HCT116 (cell line): ENCODE measurements at regions not wholly inside any gene's neighbourhood (a gene's known extent, or its start where the extent isn't known, plus 50 kb on each side); places are given as distances from the start of the nearest gene placed in this dataset.

Experiments used
- ATAC-seq: fragments of 200-7000 bp; cut with Tn5 transposase; 2 replicates; pipeline ENCODE4 v1.9.1; 2020; ENCODE audit warnings: mild to moderate bottlenecking, moderate library complexity
- BruUV-seq: library from RNA; stranded (reverse); fragments of 400-500 nt; replicated peaks from 2 replicates; lab custom pipeline; 2021; lab: Mats Ljungman, UMichigan
- CTCF ChIA-PET: fragments of 300-600 bp; sonication (Branson Sonifier 250); formaldehyde crosslinking; loops from one replicate; lab custom pipeline; 2021; ENCODE audit warnings: antibody characterized with exemption; lab: Charles Lee
- POLR2A ChIA-PET: fragments of 300-600, 350-600 bp; sonication (Branson Sonifier 250); formaldehyde crosslinking; loops from one replicate; lab custom pipeline; 2021; ENCODE audit warnings: antibody characterized with exemption; lab: Charles Lee
- RAD21 ChIA-PET, 2 experiments: fragments of 300-600 bp; sonication (Branson Sonifier 250); formaldehyde crosslinking; loops; one replicate each; lab custom pipeline; 2023; ENCODE audit warnings: low total read pairs in 2 of 2; ENCODE audit not compliant: uncharacterized antibody in 2 of 2, unreplicated experiment in 2 of 2, low non-redundant PET in 1 of 2; lab: Charles Lee
- DNase-seq: peaks from one replicate; pipeline ENCODE4 v3.0.0-alpha.2; 2010; ENCODE audit warnings: low read depth, low spot score
- H2AFZ ChIP-seq: fragments of 200-600 bp; shearing (Covaris generic), sonication (generic); 2 replicates; pipeline ENCODE4 v1.6.1; 2017; ENCODE audit warnings: low read depth, mixed run types, mixed read lengths, antibody characterized with exemption, low read length; ENCODE audit not compliant: poor library complexity, severe bottlenecking
- H3K27ac ChIP-seq: 2 replicates; pipeline ENCODE4 v1.5.1; 2012; ENCODE audit warnings: low read depth, low read length
- H3K27me3 ChIP-seq: fragments of 200-600 bp; sonication (generic); 2 replicates; pipeline ENCODE4 v1.6.1; 2016; ENCODE audit warnings: mixed run types, low read length, mixed read lengths; ENCODE audit not compliant: insufficient read depth
- H3K36me3 ChIP-seq, 2 experiments: fragments of 200-500 bp in 1 of 2; fragments of 200-600 bp in 1 of 2; sonication (Bioruptor generic) in 1 of 2; sonication (generic) in 1 of 2; 2 replicates each; pipeline versions ENCODE4 v1.5.1 to v1.6.1; 2014 to 2016; ENCODE audit warnings: low read length in 2 of 2, inconsistent platforms in 1 of 2, mixed read lengths in 1 of 2, mixed run types in 1 of 2; ENCODE audit not compliant: insufficient read depth in 2 of 2, control insufficient read depth in 1 of 2
- H3K4me1 ChIP-seq, 2 experiments: fragments of 200-600 bp in 1 of 2; sonication (generic) in 1 of 2; 2 replicates each; pipeline versions ENCODE4 v1.5.1 to v1.6.1; 2012 to 2017; ENCODE audit warnings: low read length in 2 of 2, inconsistent platforms in 1 of 2, mild to moderate bottlenecking in 1 of 2, mixed read lengths in 1 of 2, mixed run types in 1 of 2, moderate library complexity in 1 of 2; ENCODE audit not compliant: insufficient read depth in 2 of 2, control insufficient read depth in 1 of 2
- H3K4me2 ChIP-seq: fragments of 200-600 bp; sonication (generic); 2 replicates; pipeline ENCODE4 v1.6.1; 2017; ENCODE audit warnings: mixed run types, low read length, mixed read lengths
- H3K4me3 ChIP-seq, 2 experiments: fragments of 200-600 bp in 1 of 2; sonication (generic) in 1 of 2; replicated peaks in 1 of 2; 2 replicates each; pipeline ENCODE4 v1.5.1; 2011 to 2016; ENCODE audit warnings: low read length in 2 of 2, control low read depth in 1 of 2, low read depth in 1 of 2, mild to moderate bottlenecking in 1 of 2, mixed read lengths in 1 of 2, mixed run types in 1 of 2
- H3K79me2 ChIP-seq: fragments of 200-600 bp; sonication (generic); 2 replicates; pipeline ENCODE4 v1.6.1; 2017; ENCODE audit warnings: mild to moderate bottlenecking, mixed run types, low read length, moderate library complexity, mixed read lengths; ENCODE audit not compliant: insufficient read depth
- H3K9ac ChIP-seq: fragments of 200-600 bp; sonication (generic); 2 replicates; pipeline ENCODE4 v1.6.1; 2016; ENCODE audit warnings: low read length, mixed read lengths
- H3K9me2 ChIP-seq: fragments of 200-600 bp; sonication (generic), shearing (Covaris generic); 2 replicates; pipeline ENCODE4 v1.6.1; 2017; ENCODE audit warnings: mixed run types, mild to moderate bottlenecking, moderate library complexity; ENCODE audit not compliant: insufficient read depth
- H3K9me3 ChIP-seq, 2 experiments: fragments of 200-500 bp in 1 of 2; fragments of 200-600 bp in 1 of 2; sonication (Bioruptor generic) in 1 of 2; sonication (generic) in 1 of 2; 2 replicates each; pipeline ENCODE4 v1.6.1; 2014 to 2017; ENCODE audit warnings: low read length in 2 of 2, mixed read lengths in 2 of 2, inconsistent platforms in 1 of 2, low read depth in 1 of 2, mild to moderate bottlenecking in 1 of 2, mixed run types in 1 of 2, moderate library complexity in 1 of 2; ENCODE audit not compliant: control insufficient read depth in 1 of 2, insufficient read depth in 1 of 2
- H4K20me1 ChIP-seq: fragments of 200-600 bp; sonication (generic), shearing (Covaris generic); 2 replicates; pipeline ENCODE4 v1.6.1; 2017; ENCODE audit warnings: mixed run types, mild to moderate bottlenecking, moderate library complexity; ENCODE audit not compliant: insufficient read depth
- CBX3 ChIP-seq: IDR thresholded peaks from 2 replicates; pipeline ENCODE4 v1.6.1; 2012; ENCODE audit warnings: low read depth
- CEBPB ChIP-seq: IDR thresholded peaks from 2 replicates; pipeline ENCODE4 v1.6.1; 2012; ENCODE audit warnings: low read depth
- EGR1 ChIP-seq: IDR thresholded peaks from 2 replicates; pipeline ENCODE4 v1.6.1; 2012; ENCODE audit warnings: low read depth
- EZH2phosphoT487 ChIP-seq: fragments of 200-600 bp; IDR thresholded peaks from 2 replicates; pipeline ENCODE4 v1.6.1; 2018; ENCODE audit warnings: antibody characterized with exemption, borderline replicate concordance
- JUND ChIP-seq: IDR thresholded peaks from 2 replicates; pipeline ENCODE4 v1.6.1; 2012
- POLR2A ChIP-seq: IDR thresholded peaks from 2 replicates; pipeline ENCODE4 v1.7.0; 2011; ENCODE audit warnings: borderline replicate concordance; ENCODE audit not compliant: insufficient read depth, insufficient read length; ENCODE audit errors: extremely low read depth
- SP1 ChIP-seq: IDR thresholded peaks from 2 replicates; pipeline ENCODE4 v1.6.1; 2012; ENCODE audit warnings: low read depth
- SRF ChIP-seq: IDR thresholded peaks from 2 replicates; pipeline ENCODE4 v1.6.1; 2012; ENCODE audit warnings: low read depth
- ZNF274 ChIP-seq: fragments of 200-500 bp; sonication (Bioruptor generic); IDR thresholded peaks from 2 replicates; pipeline ENCODE4 v1.6.1; 2014; ENCODE audit warnings: mild to moderate bottlenecking, low read depth, low read length, inconsistent platforms
- intact Hi-C: fragments of 100-400 bp; cut with micrococcal nuclease; formaldehyde crosslinking; loops from 2 replicates; pipeline ENCODE4 v1.10.0; 2022
- TF ChIP-seq, protein P1 (sequence below): IDR thresholded peaks from 2 replicates; pipeline ENCODE4 v1.6.1; 2012
- TF ChIP-seq, protein P2 (sequence below): IDR thresholded peaks from 2 replicates; pipeline ENCODE4 v1.6.1; 2012

DNA sequence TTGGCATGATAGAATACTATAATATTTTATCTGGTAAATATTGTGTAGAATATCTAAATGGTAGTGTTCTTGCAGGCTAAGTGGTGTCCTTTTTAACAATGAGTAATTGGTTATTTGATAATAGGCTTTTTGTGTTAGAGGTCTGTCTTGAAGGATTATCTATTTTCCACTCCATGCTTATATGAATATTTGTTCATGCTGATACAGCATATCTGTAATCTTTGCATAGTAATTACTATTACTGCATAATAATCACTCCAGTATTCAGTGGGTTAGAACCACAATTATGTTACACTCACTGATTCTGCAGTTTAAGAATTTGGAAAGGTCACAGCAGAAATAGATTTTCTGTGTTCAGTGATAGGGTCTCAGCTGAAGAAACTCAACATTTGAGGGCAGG, 1229.9 kb downstream of the MAT2B start:
- TF ChIP-seq, protein P1, sequence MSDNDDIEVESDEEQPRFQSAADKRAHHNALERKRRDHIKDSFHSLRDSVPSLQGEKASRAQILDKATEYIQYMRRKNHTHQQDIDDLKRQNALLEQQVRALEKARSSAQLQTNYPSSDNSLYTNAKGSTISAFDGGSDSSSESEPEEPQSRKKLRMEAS, result no peak
- no peak for TF ChIP-seq CEBPB
- no peak for TF ChIP-seq ZNF274
- no peak for TF ChIP-seq CBX3
- TF ChIP-seq POLR2A, result no peak
- no peak for TF ChIP-seq EZH2phosphoT487
- no peak for TF ChIP-seq SP1
- no peak for TF ChIP-seq JUND
- no peak for TF ChIP-seq SRF
- no peaks in the 10 kb centered on the region for H3K79me2 ChIP-seq
- no peak for DNase-seq
- no peaks in the 10 kb centered on the region for H3K4me1 ChIP-seq
- no peak overlapping the region for H3K4me2 ChIP-seq
- H3K9me3 ChIP-seq, result peaks cover 0 to 8% of the 10 kb centered on the region in 2 experiments; a peak in 2 of 4 replicates
- no peak overlapping the region for H3K27ac ChIP-seq
- H3K27me3 ChIP-seq, result no peaks in the 10 kb centered on the region
- CTCF ChIA-PET, result no interaction called here
- H3K9me2 ChIP-seq, result no peaks in the 10 kb centered on the region
- ATAC-seq, result no peak
- RAD21 ChIA-PET, result no interaction called here
- POLR2A ChIA-PET, result no interaction called here
- H4K20me1 ChIP-seq, result no peaks in the 10 kb centered on the region
- no peak overlapping the region for H3K4me3 ChIP-seq
- no peak overlapping the region for H2AFZ ChIP-seq
- intact Hi-C loops, result no loop called here
- H3K9ac ChIP-seq, result no peak overlapping the region
- no TSS peak for BruUV-seq
- H3K36me3 ChIP-seq, result no peaks in the 10 kb centered on the region

DNA sequence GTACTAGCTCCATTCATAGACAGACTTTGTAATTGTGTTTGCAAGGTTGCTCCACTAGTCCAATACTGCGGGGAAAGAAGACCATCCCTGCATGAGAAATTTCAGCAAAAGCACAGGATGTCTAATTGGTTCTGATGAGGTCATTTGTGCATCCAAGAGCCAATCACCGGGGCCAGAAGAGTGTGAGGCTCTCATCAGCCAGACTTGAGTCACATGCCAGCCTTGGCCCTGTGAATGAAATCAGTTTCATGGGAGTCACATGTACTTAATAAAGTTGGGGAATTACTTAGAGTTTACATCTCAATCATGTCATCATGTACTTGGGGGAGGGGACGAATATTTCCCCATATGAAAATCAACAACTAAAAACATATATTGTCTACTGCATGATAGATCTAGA, 1236.0 kb downstream of the MAT2B start:
- TF ChIP-seq, protein P2, sequence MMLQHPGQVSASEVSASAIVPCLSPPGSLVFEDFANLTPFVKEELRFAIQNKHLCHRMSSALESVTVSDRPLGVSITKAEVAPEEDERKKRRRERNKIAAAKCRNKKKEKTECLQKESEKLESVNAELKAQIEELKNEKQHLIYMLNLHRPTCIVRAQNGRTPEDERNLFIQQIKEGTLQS, result no peak
- no peak for TF ChIP-seq EGR1
- TF ChIP-seq, all 23 proteins: peak for 0
- ATAC-seq, result no peak
- H3K4me3 ChIP-seq, result no peak overlapping the region
- H3K9me3 ChIP-seq, result peaks cover 5 to 19% of the 10 kb centered on the region in 2 experiments; a peak in 3 of 4 replicates
- ChIA-PET CTCF (no interaction called here), POLR2A (no interaction called here), RAD21 (no interaction called here)
- no peak overlapping the region for H3K9ac ChIP-seq
- no peaks in the 10 kb centered on the region for H3K79me2 ChIP-seq
- no peaks in the 10 kb centered on the region for H4K20me1 ChIP-seq
- no peak for DNase-seq
- H3K9me2 ChIP-seq, result no peaks in the 10 kb centered on the region
- H3K4me2 ChIP-seq, result no peak overlapping the region
- BruUV-seq, result no TSS peak
- no peaks in the 10 kb centered on the region for H3K4me1 ChIP-seq
- no peak overlapping the region for H3K27ac ChIP-seq
- H3K27me3 ChIP-seq, result no peaks in the 10 kb centered on the region
- intact Hi-C loops, result no loop called here
- H3K36me3 ChIP-seq, result no peaks in the 10 kb centered on the region
- no peak overlapping the region for H2AFZ ChIP-seq
